PC-3 (cell line): ENCODE measurements at regions not wholly inside any gene's neighbourhood (a gene's known extent, or its start where the extent isn't known, plus 50 kb on each side); places are given as distances from the start of the nearest gene placed in this dataset.

Source experiments
- ATAC-seq: fragments of 200-7000 bp; cut with Tn5 transposase; 2 replicates; pipeline ENCODE4 v1.9.1; 2020; ENCODE audit warnings: mild to moderate bottlenecking, moderate library complexity
- BruUV-seq: library from RNA; stranded (reverse); fragments of 400-500 nt; replicated peaks from 2 replicates; lab custom pipeline; 2021; lab: Mats Ljungman, UMichigan
- CTCF ChIA-PET: fragments of 300-600 bp; sonication (Branson Sonifier 250); formaldehyde crosslinking; loops from one replicate; lab custom pipeline; 2022; ENCODE audit warnings: antibody characterized with exemption; lab: Charles Lee
- POLR2A ChIA-PET: fragments of 300-600 bp; sonication (Branson Sonifier 250); formaldehyde crosslinking; loops from one replicate; lab custom pipeline; 2022; ENCODE audit warnings: antibody characterized with exemption; ENCODE audit not compliant: unreplicated experiment; lab: Charles Lee
- DNase-seq: peaks from one replicate; pipeline ENCODE4 v3.0.0-alpha.2; 2015
- H2AFZ ChIP-seq: fragments of 300-600 bp; sonication (generic); 2 replicates; pipeline ENCODE4 v1.6.0; 2016; ENCODE audit warnings: antibody characterized with exemption, low read length
- H3F3A ChIP-seq: fragments of 300-600 bp; sonication (generic); one replicate; pipeline ENCODE4 v1.6.0; 2017; ENCODE audit warnings: antibody characterized with exemption, low read length, control low read depth, mild to moderate bottlenecking; ENCODE audit not compliant: unreplicated experiment
- H3K27ac ChIP-seq: fragments of 300-600 bp; sonication (generic); 2 replicates; pipeline ENCODE4 v1.5.1; 2016; ENCODE audit warnings: mild to moderate bottlenecking, low read length
- H3K27me3 ChIP-seq: fragments of 300-600 bp; sonication (generic); 2 replicates; pipeline ENCODE4 v1.6.1; 2016; ENCODE audit warnings: low read length, mixed read lengths
- H3K36me3 ChIP-seq: fragments of 300-600 bp; sonication (generic); 2 replicates; pipeline ENCODE4 v1.6.1; 2016; ENCODE audit warnings: low read depth, mixed run types, low read length, mixed read lengths
- H3K4me1 ChIP-seq: fragments of 300-600 bp; sonication (generic); 2 replicates; pipeline ENCODE4 v1.5.1; 2016; ENCODE audit warnings: low read length; ENCODE audit not compliant: insufficient read depth
- H3K4me2 ChIP-seq: fragments of 300-600 bp; sonication (generic); 2 replicates; pipeline ENCODE4 v1.6.0; 2016; ENCODE audit warnings: low read length
- H3K4me3 ChIP-seq: fragments of 300-600 bp; sonication (generic); 2 replicates; pipeline ENCODE4 v1.5.1; 2016; ENCODE audit warnings: mild to moderate bottlenecking, low read length, mixed read lengths
- H3K79me2 ChIP-seq: fragments of 300-600 bp; sonication (generic); 2 replicates; pipeline ENCODE4 v1.6.1; 2017; ENCODE audit warnings: low read length, mixed read lengths
- H3K9ac ChIP-seq: fragments of 300-600 bp; sonication (generic); 2 replicates; pipeline ENCODE4 v1.6.0; 2016; ENCODE audit warnings: mild to moderate bottlenecking, low read length
- H3K9me2 ChIP-seq: fragments of 300-600 bp; sonication (generic); replicated peaks from 2 replicates; pipeline ENCODE4 v1.6.1; 2016; ENCODE audit warnings: mixed run types, low read length, mixed read lengths
- H3K9me3 ChIP-seq: fragments of 300-600 bp; sonication (generic); 2 replicates; pipeline ENCODE4 v1.6.1; 2016; ENCODE audit warnings: low read length, mixed read lengths
- H4K20me1 ChIP-seq: fragments of 300-600 bp; sonication (generic); 2 replicates; pipeline ENCODE4 v1.6.1; 2016; ENCODE audit warnings: low read length, mixed read lengths
- EZH2 ChIP-seq: fragments of 300-600 bp; sonication (generic); IDR thresholded peaks from one replicate; pipeline ENCODE4 v1.6.1; 2017; ENCODE audit warnings: antibody characterized with exemption, mild to moderate bottlenecking, low read length; ENCODE audit not compliant: unreplicated experiment
- EZH2phosphoT487 ChIP-seq: fragments of 300-600 bp; sonication (generic); IDR thresholded peaks from 2 replicates; pipeline ENCODE4 v1.6.1; 2018; ENCODE audit warnings: mild to moderate bottlenecking, antibody characterized with exemption, low read length, borderline replicate concordance
- intact Hi-C: fragments of 100-400 bp; cut with micrococcal nuclease; formaldehyde crosslinking; loops from 2 replicates; pipeline ENCODE4 v1.9.0; 2023
- TF ChIP-seq, protein P1 (sequence below): fragments of 300-600 bp; sonication (generic); conservative IDR thresholded peaks from 2 replicates; pipeline ENCODE4 v1.5.1; 2017; ENCODE audit warnings: antibody characterized with exemption, low read depth, mild to moderate bottlenecking, low read length

DNA sequence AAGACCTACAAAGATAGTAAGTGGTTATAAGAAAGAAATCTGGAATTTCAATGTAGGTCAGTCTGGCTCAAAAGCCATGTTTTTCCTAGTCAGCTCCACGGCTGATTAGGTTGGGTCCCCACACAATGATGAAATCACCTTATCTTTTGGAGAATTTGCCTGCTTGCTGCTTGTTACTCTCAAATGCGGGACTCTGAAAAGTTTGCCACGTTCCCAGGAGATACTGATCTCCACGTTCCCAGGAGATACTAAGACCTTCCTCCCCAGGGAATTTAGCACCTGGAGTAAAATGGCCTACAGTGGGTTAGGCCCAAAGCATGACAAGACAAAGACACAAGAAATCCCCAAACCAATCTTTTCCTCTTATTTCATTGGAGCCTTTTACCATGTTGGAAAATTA is 449.6 kb downstream of the TNS1 start:
- Histone ChIP-seq H3F3A (no peaks in the 10 kb centered on the region), H3K27me3 (peaks cover 31% of the 10 kb centered on the region; the same call in 1 of the 2 replicates), H3K9me3 (no peaks in the 10 kb centered on the region), H3K79me2 (no peaks in the 10 kb centered on the region), H3K9me2 (no peaks in the 10 kb centered on the region), H3K36me3 (no peaks in the 10 kb centered on the region), H2AFZ (no peak overlapping the region), H3K4me2 (no peak overlapping the region), H3K27ac (no peak overlapping the region), H3K9ac (no peak overlapping the region), H3K4me1 (peaks cover 8% of the 10 kb centered on the region; the same call in 1 of the 2 replicates), H4K20me1 (no peaks in the 10 kb centered on the region), H3K4me3 (no peak overlapping the region)
- POLR2A ChIA-PET: no interaction called here
- no TSS peak for BruUV-seq
- intact Hi-C loops: no loop called here
- TF ChIP-seq EZH2phosphoT487 (no peak), EZH2 (no peak)
- TF ChIP-seq, protein P1, sequence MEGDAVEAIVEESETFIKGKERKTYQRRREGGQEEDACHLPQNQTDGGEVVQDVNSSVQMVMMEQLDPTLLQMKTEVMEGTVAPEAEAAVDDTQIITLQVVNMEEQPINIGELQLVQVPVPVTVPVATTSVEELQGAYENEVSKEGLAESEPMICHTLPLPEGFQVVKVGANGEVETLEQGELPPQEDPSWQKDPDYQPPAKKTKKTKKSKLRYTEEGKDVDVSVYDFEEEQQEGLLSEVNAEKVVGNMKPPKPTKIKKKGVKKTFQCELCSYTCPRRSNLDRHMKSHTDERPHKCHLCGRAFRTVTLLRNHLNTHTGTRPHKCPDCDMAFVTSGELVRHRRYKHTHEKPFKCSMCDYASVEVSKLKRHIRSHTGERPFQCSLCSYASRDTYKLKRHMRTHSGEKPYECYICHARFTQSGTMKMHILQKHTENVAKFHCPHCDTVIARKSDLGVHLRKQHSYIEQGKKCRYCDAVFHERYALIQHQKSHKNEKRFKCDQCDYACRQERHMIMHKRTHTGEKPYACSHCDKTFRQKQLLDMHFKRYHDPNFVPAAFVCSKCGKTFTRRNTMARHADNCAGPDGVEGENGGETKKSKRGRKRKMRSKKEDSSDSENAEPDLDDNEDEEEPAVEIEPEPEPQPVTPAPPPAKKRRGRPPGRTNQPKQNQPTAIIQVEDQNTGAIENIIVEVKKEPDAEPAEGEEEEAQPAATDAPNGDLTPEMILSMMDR: no peak
- CTCF ChIA-PET: no interaction called here
- ATAC-seq (no peak), DNase-seq (no peak)

DNA sequence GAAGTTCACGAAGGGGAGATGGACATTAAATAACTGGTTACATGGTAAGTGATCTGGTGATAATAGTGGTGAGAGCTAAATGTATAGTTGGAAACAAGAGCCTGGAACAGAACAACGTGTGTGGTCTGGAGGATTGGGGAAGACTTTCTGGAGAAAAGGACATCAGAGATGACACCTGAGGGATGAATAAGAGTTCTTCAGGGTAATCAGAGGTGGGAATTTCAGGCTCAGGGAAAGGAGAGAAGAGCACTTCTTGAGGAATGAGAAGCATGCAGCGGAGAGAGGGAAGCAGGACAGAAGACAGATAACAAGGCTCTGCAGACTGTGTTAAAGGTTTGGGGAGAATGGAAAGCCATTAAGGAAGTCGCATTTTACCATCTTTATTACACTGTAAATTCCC is 450.7 kb downstream of the TNS1 start:
- Histone ChIP-seq H3K36me3 (no peaks in the 10 kb centered on the region), H3K9ac (no peak overlapping the region), H2AFZ (no peak overlapping the region), H3K79me2 (no peaks in the 10 kb centered on the region), H3K9me2 (no peaks in the 10 kb centered on the region), H3K27ac (no peak overlapping the region), H3K4me3 (no peak overlapping the region), H4K20me1 (no peaks in the 10 kb centered on the region), H3K9me3 (no peaks in the 10 kb centered on the region), H3K4me1 (peaks cover 8% of the 10 kb centered on the region; the same call in 1 of the 2 replicates), H3K27me3 (peaks cover 22% of the 10 kb centered on the region; the same call in 1 of the 2 replicates), H3K4me2 (no peak overlapping the region), H3F3A (no peaks in the 10 kb centered on the region)
- DNase-seq: no peak
- no peak for ATAC-seq
- CTCF ChIA-PET: no interaction called here
- POLR2A ChIA-PET: interaction anchor here (0.6 kb wide), 1 partner anchor 21 kb away, joined by 3 read pairs; no protein-coding TSS in a partner anchor
- TF ChIP-seq, protein P1: no peak
- TF ChIP-seq EZH2phosphoT487 (no peak), EZH2 (no peak)
- intact Hi-C loops: no loop called here
- no TSS peak for BruUV-seq

DNA sequence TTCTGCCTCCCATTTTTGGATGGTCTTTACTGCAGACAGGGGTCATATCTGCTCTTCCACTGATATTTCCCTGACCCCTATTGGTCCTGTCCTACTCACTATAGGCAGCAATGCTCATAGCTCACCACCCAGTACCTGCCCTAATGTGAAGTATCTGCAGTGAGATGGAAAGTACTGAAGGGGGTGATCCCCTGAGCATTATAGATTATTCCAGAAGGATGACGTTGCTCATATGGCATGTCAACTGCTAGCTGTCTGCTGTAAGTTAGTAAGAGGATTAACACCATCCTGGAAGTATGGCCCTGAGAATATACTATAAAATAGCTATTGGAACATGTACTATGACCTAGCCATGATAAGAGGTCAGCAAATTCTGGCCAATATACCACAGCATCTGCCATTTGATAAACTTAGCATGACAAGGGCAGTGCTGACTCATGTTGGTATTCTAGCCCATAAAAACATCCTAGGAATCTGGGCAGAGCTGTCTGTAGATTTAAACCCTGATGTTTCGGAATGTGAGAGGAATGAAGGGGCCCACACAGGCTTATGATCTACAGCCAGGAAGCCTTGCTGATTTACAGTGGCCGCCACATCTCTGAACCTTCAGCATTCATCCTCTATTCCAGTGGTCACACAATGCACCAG is 451.4 kb downstream of the TNS1 start:
- Histone ChIP-seq H2AFZ (no peak overlapping the region), H3K4me3 (no peak overlapping the region), H3K27me3 (peaks cover 15% of the 10 kb centered on the region; the same call in 1 of the 2 replicates), H3K4me1 (peaks cover 8% of the 10 kb centered on the region; the same call in 1 of the 2 replicates), H3K9ac (no peak overlapping the region), H3K79me2 (no peaks in the 10 kb centered on the region), H3K9me3 (no peaks in the 10 kb centered on the region), H3K4me2 (no peak overlapping the region), H4K20me1 (no peaks in the 10 kb centered on the region), H3K27ac (no peak overlapping the region), H3F3A (no peaks in the 10 kb centered on the region), H3K36me3 (no peaks in the 10 kb centered on the region), H3K9me2 (no peaks in the 10 kb centered on the region)
- DNase-seq: peak; percentile 41
- ChIA-PET POLR2A (interaction anchor here (0.6 kb wide), 1 partner anchor 21 kb away, joined by 3 read pairs; no protein-coding TSS in a partner anchor), CTCF (no interaction called here)
- no peak for ATAC-seq
- intact Hi-C loops: no loop called here
- TF ChIP-seq EZH2 (no peak), EZH2phosphoT487 (no peak)
- TF ChIP-seq, protein P1: no peak
- BruUV-seq: no TSS peak
